Right lobe of liver (tissue), 4 donors: ENCODE measurements at regions not wholly inside any gene's neighbourhood (a gene's known extent, or its start where the extent isn't known, plus 50 kb on each side); places are given as distances from the start of the nearest gene placed in this dataset.

ENCODE experiments used
- CTCF ChIP-seq, 4 donors: fragments of 200-600 bp in 3 of 4; fragments of 450-650 bp in 1 of 4; IDR thresholded peaks; one replicate each; pipeline versions ENCODE4 v1.5.1 to v1.8.0; 2016 to 2022; ENCODE audit warnings: antibody characterized with exemption in 4 of 4, mild to moderate bottlenecking in 2 of 4
- POLR2A ChIP-seq: fragments of 450-650 bp; IDR thresholded peaks from one replicate; pipeline ENCODE4 v1.6.1; 2017; ENCODE audit warnings: antibody characterized with exemption, mild to moderate bottlenecking
- donor health status: DM: no; HTN: no; CAD: no.
- donor health status: DM: no; HTN: no; CAD: no.
- donor health status: DM: no; HTN: yes; CAD: no.

GRCh38 chr15:53193149-53193548 lies 403.0 kb upstream of the ONECUT1 start:
- no peak for TF ChIP-seq CTCF (IDR thresholded peaks at IDR 0.05)
- TF ChIP-seq POLR2A = no peak
